Colon (tissue), 2 donors: ENCODE measurements at regions not wholly inside any gene's neighbourhood (a gene's known extent, or its start where the extent isn't known, plus 50 kb on each side); places are given as distances from the start of the nearest gene placed in this dataset.

Experiments
- FAIRE-seq: peaks from 2 replicates; lab custom pipeline; 2012; peaks lifted over from hg19 to GRCh38; lab: Jason Lieb, UNC
- donor health status: control.
- donor health status: control.

DNA sequence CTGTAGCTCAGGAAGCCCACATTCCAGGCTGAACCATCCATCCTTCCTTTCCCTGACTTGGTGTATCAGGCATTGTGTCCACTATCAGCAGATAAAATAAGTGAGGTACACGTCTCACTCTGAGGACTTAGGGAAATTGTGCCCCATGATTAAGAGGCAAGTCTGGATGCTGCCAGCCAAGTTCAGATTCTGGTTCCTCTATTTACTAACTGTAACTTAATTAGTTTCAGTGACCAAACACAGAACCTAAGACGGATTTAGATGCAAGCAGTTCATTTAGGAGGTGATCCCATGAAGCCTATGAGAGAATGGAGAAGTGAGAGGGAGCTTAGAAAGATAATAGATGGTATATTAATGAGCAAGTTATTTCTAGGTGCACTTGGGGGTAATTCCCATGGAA is 56.6 kb upstream of the PACRGL start:
- no peak for FAIRE-seq

DNA sequence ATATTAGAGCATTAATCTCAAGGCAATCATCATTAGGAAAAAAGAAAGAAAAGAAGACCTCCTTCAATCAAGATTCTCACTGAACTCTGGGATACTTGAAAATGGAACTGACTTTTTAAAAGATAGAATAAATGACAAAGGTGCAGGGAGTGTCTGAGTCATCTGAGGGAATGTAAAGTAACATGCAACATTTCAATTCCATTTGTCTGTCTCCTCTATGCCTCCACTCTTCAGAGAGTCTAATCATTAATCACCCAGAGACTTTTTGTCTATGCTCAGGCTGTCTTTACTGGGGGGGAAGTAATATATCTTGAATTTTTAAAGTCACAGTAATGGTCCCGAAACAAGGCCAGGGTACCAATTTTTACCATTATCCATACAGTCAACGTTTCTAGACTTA is 55.0 kb upstream of the PACRGL start:
- FAIRE-seq = no peak

DNA sequence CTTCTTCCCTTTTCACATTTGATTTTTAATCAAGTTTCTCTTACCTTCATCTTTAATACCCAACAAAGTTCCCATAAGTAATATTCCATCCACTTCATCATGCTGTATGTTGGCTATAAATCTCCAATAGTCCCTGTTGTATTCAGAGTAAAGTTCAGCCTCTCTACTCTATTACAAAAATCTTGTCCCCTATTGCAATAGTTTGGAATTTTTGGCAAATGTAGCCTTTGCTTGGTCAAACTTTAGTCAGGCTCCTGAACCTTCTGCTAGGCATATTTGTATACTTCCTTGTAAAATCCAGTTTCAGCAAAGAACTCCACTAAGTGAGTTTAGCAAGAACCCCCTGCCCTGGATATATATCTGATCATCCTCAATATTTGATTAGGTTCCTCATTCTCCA is 54.0 kb upstream of the PACRGL start:
- FAIRE-seq = no peak
